CD1c-positive myeloid dendritic cell (primary cell): ENCODE measurements at regions not wholly inside any gene's neighbourhood (a gene's known extent, or its start where the extent isn't known, plus 50 kb on each side); places are given as distances from the start of the nearest gene placed in this dataset.
A peak's percentile ranks its signal among the peaks of the same experiment; 100 is the strongest.

Experiments
- DNase-seq: peaks from one replicate; pipeline ENCODE4 v3.0.0-alpha.2; 2016; ENCODE audit errors: extremely low spot score

GRCh38 chr16:17590711-17591654, 120.2 kb upstream of the XYLT1 start:
- DNase-seq = no peak

- DNase-seq = no peak
Measured at GRCh38 chr16:17589898-17590297, 119.1 kb upstream of the XYLT1 start.

- DNase-seq = peak; percentile 1
Measured at GRCh38 chr16:17585449-17586074, 114.8 kb upstream of the XYLT1 start.

- DNase-seq = peak; percentile 73
Measured at GRCh38 chr16:17578981-17579874, 108.5 kb upstream of the XYLT1 start.

GRCh38 chr16:17574256-17574655, 103.5 kb upstream of the XYLT1 start:
- no peak for DNase-seq

- no peak for DNase-seq
Measured at GRCh38 chr16:17572145-17572544, 101.4 kb upstream of the XYLT1 start.

GRCh38 chr16:17571499-17572093, 100.8 kb upstream of the XYLT1 start:
- DNase-seq = no peak

GRCh38 chr16:17568239-17568638, 97.5 kb upstream of the XYLT1 start:
- DNase-seq = no peak

GRCh38 chr16:17567455-17567854, 96.7 kb upstream of the XYLT1 start:
- no peak for DNase-seq

- no peak for DNase-seq
Measured at GRCh38 chr16:17566656-17567450, 96.1 kb upstream of the XYLT1 start.

GRCh38 chr16:17566075-17566474, 95.3 kb upstream of the XYLT1 start:
- DNase-seq = no peak

- no peak for DNase-seq
Measured at GRCh38 chr16:17565605-17566004, 94.8 kb upstream of the XYLT1 start.

GRCh38 chr16:17564856-17565255, 94.1 kb upstream of the XYLT1 start:
- no peak for DNase-seq

- DNase-seq = no peak
Measured at GRCh38 chr16:17563323-17564091, 92.7 kb upstream of the XYLT1 start.

GRCh38 chr16:17561056-17561455, 90.3 kb upstream of the XYLT1 start:
- no peak for DNase-seq

GRCh38 chr16:17560548-17560947, 89.8 kb upstream of the XYLT1 start:
- DNase-seq = no peak

- DNase-seq = no peak
Measured at GRCh38 chr16:17559394-17559793, 88.6 kb upstream of the XYLT1 start.

GRCh38 chr16:17557949-17558348, 87.2 kb upstream of the XYLT1 start:
- no peak for DNase-seq

GRCh38 chr16:17557480-17557879, 86.7 kb upstream of the XYLT1 start:
- no peak for DNase-seq
